CD14-positive monocyte (primary cell): ENCODE measurements at regions not wholly inside any gene's neighbourhood (a gene's known extent, or its start where the extent isn't known, plus 50 kb on each side); places are given as distances from the start of the nearest gene placed in this dataset.

Experiments used
- DNase-seq, 3 donors: peaks; one replicate each; pipeline ENCODE4 v3.0.0-alpha.2; 2011 to 2022
- H2AFZ ChIP-seq: 2 replicates; pipeline ENCODE4 v1.6.0; 2012; ENCODE audit warnings: mild to moderate bottlenecking, low read depth, low read length, inconsistent platforms; ENCODE audit not compliant: insufficient read depth, poor library complexity, severe bottlenecking
- H3K27ac ChIP-seq, 2 donors: 1 replicate in 1 of 2; 2 replicates in 1 of 2; pipeline ENCODE4 v1.5.1; 2012 to 2013; ENCODE audit warnings: low read length in 2 of 2, control low read depth in 1 of 2, inconsistent platforms in 1 of 2, low read depth in 1 of 2, mild to moderate bottlenecking in 1 of 2
- H3K27me3 ChIP-seq, 2 donors: one replicate each; pipeline versions ENCODE4 v1.6.0 to v1.6.1; 2011 to 2013; ENCODE audit warnings: low read length in 2 of 2; ENCODE audit not compliant: control insufficient read depth in 2 of 2, insufficient read depth in 2 of 2
- H3K36me3 ChIP-seq, 2 donors: replicated peaks in 1 of 2; 1 replicate in 1 of 2; 2 replicates in 1 of 2; pipeline versions ENCODE4 v1.5.1 to v1.6.1; 2012 to 2013; ENCODE audit warnings: low read length in 2 of 2, control low read depth in 1 of 2, inconsistent platforms in 1 of 2, mild to moderate bottlenecking in 1 of 2; ENCODE audit not compliant: insufficient read depth in 2 of 2, control insufficient read depth in 1 of 2
- H3K4me1 ChIP-seq, 2 donors: 1 replicate in 1 of 2; 2 replicates in 1 of 2; pipeline versions ENCODE4 v1.5.1 to v1.6.1; 2012 to 2013; ENCODE audit warnings: low read length in 2 of 2, control low read depth in 1 of 2, inconsistent platforms in 1 of 2, mild to moderate bottlenecking in 1 of 2, moderate library complexity in 1 of 2; ENCODE audit not compliant: insufficient read depth in 2 of 2, control insufficient read depth in 1 of 2
- H3K4me2 ChIP-seq: replicated peaks from 2 replicates; pipeline ENCODE3; 2012; ENCODE audit warnings: low read length, moderate library complexity, mild to moderate bottlenecking; ENCODE audit not compliant: poor library complexity, severe bottlenecking; ENCODE audit errors: extremely low read depth
- H3K4me3 ChIP-seq, 3 experiments: fragments of 200-600 bp in 1 of 3; sonication (generic) in 1 of 3; replicated peaks in 1 of 3; 1 replicate in 2 of 3; 2 replicates in 1 of 3; pipeline ENCODE4 v1.5.1; 2011 to 2013; ENCODE audit warnings: low read length in 3 of 3, mild to moderate bottlenecking in 3 of 3, control low read depth in 2 of 3, low read depth in 2 of 3, inconsistent platforms in 1 of 3, moderate library complexity in 1 of 3
- H3K79me2 ChIP-seq: 2 replicates; pipeline ENCODE4 v1.6.0; 2012; ENCODE audit warnings: mild to moderate bottlenecking, control low read depth, inconsistent platforms, low read length, moderate library complexity; ENCODE audit not compliant: insufficient read depth
- H3K9ac ChIP-seq: 2 replicates; pipeline ENCODE4 v1.6.0; 2017; ENCODE audit warnings: low read length, mild to moderate bottlenecking; ENCODE audit not compliant: insufficient read depth, poor library complexity, severe bottlenecking
- H3K9me3 ChIP-seq, 2 donors: replicated peaks in 1 of 2; 1 replicate in 1 of 2; 2 replicates in 1 of 2; pipeline versions ENCODE4 v1.5.1 to v1.6.1; 2012 to 2013; ENCODE audit warnings: low read length in 2 of 2, control low read depth in 1 of 2; ENCODE audit not compliant: control insufficient read depth in 1 of 2, insufficient read depth in 1 of 2
- H4K20me1 ChIP-seq: 2 replicates; pipeline ENCODE4 v1.6.0; 2012; ENCODE audit warnings: mild to moderate bottlenecking, low read length, control low read depth, moderate library complexity; ENCODE audit not compliant: insufficient read depth
- H3K27ac Mint-ChIP-seq, 7 donors: one replicate each; pipeline ENCODE4 v1.8.0; 2020; ENCODE audit warnings: mild to moderate bottlenecking in 7 of 7, mixed read lengths in 7 of 7, moderate library complexity in 6 of 7, inconsistent platforms in 2 of 7
- H3K27me3 Mint-ChIP-seq, 3 donors: one replicate each; pipeline ENCODE4 v1.8.0; 2021 to 2022; ENCODE audit warnings: low read depth in 3 of 3, mild to moderate bottlenecking in 3 of 3, mixed read lengths in 3 of 3, moderate library complexity in 3 of 3, inconsistent platforms in 1 of 3
- H3K36me3 Mint-ChIP-seq, 2 donors: one replicate each; pipeline ENCODE4 v1.8.0; 2020; ENCODE audit warnings: mixed read lengths in 2 of 2, inconsistent platforms in 1 of 2, mild to moderate bottlenecking in 1 of 2
- H3K4me1 Mint-ChIP-seq: one replicate; pipeline ENCODE4 v1.8.0; 2020; ENCODE audit warnings: mild to moderate bottlenecking, mixed read lengths
- H3K4me3 Mint-ChIP-seq, 2 donors: one replicate each; pipeline ENCODE4 v1.8.0; 2020; ENCODE audit warnings: mild to moderate bottlenecking in 2 of 2, mixed read lengths in 2 of 2, moderate library complexity in 1 of 2
- H3K9me3 Mint-ChIP-seq, 7 donors: one replicate each; pipeline ENCODE4 v1.8.0; 2020 to 2022; ENCODE audit warnings: mixed read lengths in 7 of 7, mild to moderate bottlenecking in 6 of 7, moderate library complexity in 6 of 7, inconsistent platforms in 2 of 7
- intact Hi-C, 2 donors: fragments of 100-400 bp; cut with micrococcal nuclease; formaldehyde crosslinking; loops; one replicate each; pipeline versions ENCODE4 v1.15.0 to v1.15.1; 2023
- TF ChIP-seq, protein P1 (sequence below): fragments of 200-600 bp; IDR thresholded peaks from one replicate; pipeline ENCODE4 v1.8.0; 2022; ENCODE audit warnings: antibody characterized with exemption, mild to moderate bottlenecking

GRCh38 chr3:148208975-148209374, 488.7 kb upstream of the AGTR1 start:
- Histone ChIP-seq H3K4me3 (no peak overlapping the region), H3K79me2 (no peaks in the 10 kb centered on the region), H3K4me2 (no peak overlapping the region), H3K9ac (no peak overlapping the region), H4K20me1 (no peaks in the 10 kb centered on the region), H3K36me3 (no peaks in the 10 kb centered on the region), H3K9me3 (no peaks in the 10 kb centered on the region), H3K27ac (no peak overlapping the region), H2AFZ (no peak overlapping the region), H3K4me1 (no peaks in the 10 kb centered on the region), H3K27me3 (no peaks in the 10 kb centered on the region)
- peaks cover 0 to 5% (median 0%) of the 10 kb centered on the region in 7 donors for H3K9me3 Mint-ChIP-seq
- no peaks in the 10 kb centered on the region for H3K36me3 Mint-ChIP-seq
- H3K4me3 Mint-ChIP-seq: no peak overlapping the region
- TF ChIP-seq, protein P1, sequence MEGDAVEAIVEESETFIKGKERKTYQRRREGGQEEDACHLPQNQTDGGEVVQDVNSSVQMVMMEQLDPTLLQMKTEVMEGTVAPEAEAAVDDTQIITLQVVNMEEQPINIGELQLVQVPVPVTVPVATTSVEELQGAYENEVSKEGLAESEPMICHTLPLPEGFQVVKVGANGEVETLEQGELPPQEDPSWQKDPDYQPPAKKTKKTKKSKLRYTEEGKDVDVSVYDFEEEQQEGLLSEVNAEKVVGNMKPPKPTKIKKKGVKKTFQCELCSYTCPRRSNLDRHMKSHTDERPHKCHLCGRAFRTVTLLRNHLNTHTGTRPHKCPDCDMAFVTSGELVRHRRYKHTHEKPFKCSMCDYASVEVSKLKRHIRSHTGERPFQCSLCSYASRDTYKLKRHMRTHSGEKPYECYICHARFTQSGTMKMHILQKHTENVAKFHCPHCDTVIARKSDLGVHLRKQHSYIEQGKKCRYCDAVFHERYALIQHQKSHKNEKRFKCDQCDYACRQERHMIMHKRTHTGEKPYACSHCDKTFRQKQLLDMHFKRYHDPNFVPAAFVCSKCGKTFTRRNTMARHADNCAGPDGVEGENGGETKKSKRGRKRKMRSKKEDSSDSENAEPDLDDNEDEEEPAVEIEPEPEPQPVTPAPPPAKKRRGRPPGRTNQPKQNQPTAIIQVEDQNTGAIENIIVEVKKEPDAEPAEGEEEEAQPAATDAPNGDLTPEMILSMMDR: no peak
- H3K4me1 Mint-ChIP-seq: no peaks in the 10 kb centered on the region
- no peak for DNase-seq
- H3K27ac Mint-ChIP-seq: no peak overlapping the region
- intact Hi-C loops: no loop called here
- H3K27me3 Mint-ChIP-seq: no peaks in the 10 kb centered on the region

GRCh38 chr3:148211725-148212124, 486.0 kb upstream of the AGTR1 start:
- Mint-ChIP-seq H3K27ac (no peak overlapping the region), H3K4me3 (no peak overlapping the region), H3K4me1 (no peaks in the 10 kb centered on the region), H3K9me3 (peaks cover 0 to 5% (median 0%) of the 10 kb centered on the region in 7 donors), H3K27me3 (no peaks in the 10 kb centered on the region), H3K36me3 (no peaks in the 10 kb centered on the region)
- Histone ChIP-seq H2AFZ (no peak overlapping the region), H4K20me1 (no peaks in the 10 kb centered on the region), H3K4me3 (no peak overlapping the region), H3K9ac (no peak overlapping the region), H3K9me3 (no peaks in the 10 kb centered on the region), H3K36me3 (no peaks in the 10 kb centered on the region), H3K79me2 (no peaks in the 10 kb centered on the region), H3K4me2 (no peak overlapping the region), H3K27ac (no peak overlapping the region), H3K4me1 (no peaks in the 10 kb centered on the region), H3K27me3 (no peaks in the 10 kb centered on the region)
- no peak for DNase-seq
- TF ChIP-seq, protein P1: no peak
- intact Hi-C loops: no loop called here
